Fibroblast of lung (primary cell): ENCODE measurements at regions not wholly inside any gene's neighbourhood (a gene's known extent, or its start where the extent isn't known, plus 50 kb on each side); places are given as distances from the start of the nearest gene placed in this dataset.

Experiments used
- DNase-seq, 2 donors: peaks; one replicate each; pipeline versions ENCODE4 v3.0.0 to v3.0.0-alpha.2; 2010; ENCODE audit warnings: low read depth in 2 of 2
- H2AFZ ChIP-seq: 2 replicates; pipeline ENCODE4 v1.5.1; 2012; ENCODE audit warnings: low read length, control low read depth, inconsistent platforms
- H3K27ac ChIP-seq: 2 replicates; pipeline ENCODE4 v1.5.1; 2011; ENCODE audit warnings: low read length, control low read depth; ENCODE audit not compliant: insufficient read depth
- H3K27me3 ChIP-seq: 2 replicates; pipeline ENCODE4 v1.5.1; 2011; ENCODE audit warnings: mild to moderate bottlenecking, low read length; ENCODE audit not compliant: control insufficient read depth, insufficient read depth
- H3K36me3 ChIP-seq: 2 replicates; pipeline ENCODE4 v1.5.1; 2011; ENCODE audit warnings: low read length; ENCODE audit not compliant: control insufficient read depth, insufficient read depth
- H3K4me1 ChIP-seq: 2 replicates; pipeline ENCODE4 v1.5.1; 2011; ENCODE audit warnings: low read length; ENCODE audit not compliant: control insufficient read depth, insufficient read depth; ENCODE audit errors: extremely low read depth
- H3K4me2 ChIP-seq: 2 replicates; pipeline ENCODE4 v1.5.1; 2011; ENCODE audit warnings: low read length, control low read depth; ENCODE audit not compliant: insufficient read depth; ENCODE audit errors: extremely low read depth
- H3K4me3 ChIP-seq, 4 experiments: fragments of 200-600 bp in 1 of 4; sonication (generic) in 1 of 4; replicated peaks in 1 of 4; 2 replicates each; pipeline ENCODE4 v1.5.1; 2011 to 2016; ENCODE audit warnings: low read length in 4 of 4, low read depth in 3 of 4, mild to moderate bottlenecking in 3 of 4, control low read depth in 2 of 4, inconsistent platforms in 1 of 4, mixed read lengths in 1 of 4; ENCODE audit not compliant: insufficient read depth in 1 of 4; ENCODE audit errors: control extremely low read depth in 1 of 4
- H3K79me2 ChIP-seq: 2 replicates; pipeline ENCODE4 v1.5.1; 2012; ENCODE audit warnings: mild to moderate bottlenecking, low read length, inconsistent platforms; ENCODE audit not compliant: control insufficient read depth, insufficient read depth
- H3K9ac ChIP-seq: 2 replicates; pipeline ENCODE4 v1.5.1; 2011; ENCODE audit warnings: mild to moderate bottlenecking, low read length, control low read depth; ENCODE audit not compliant: insufficient read depth
- H3K9me3 ChIP-seq: 2 replicates; pipeline ENCODE4 v1.5.1; 2012; ENCODE audit warnings: low read depth, low read length; ENCODE audit not compliant: control insufficient read depth, insufficient read depth
- H4K20me1 ChIP-seq: 2 replicates; pipeline ENCODE4 v1.5.1; 2011; ENCODE audit warnings: low read length; ENCODE audit not compliant: control insufficient read depth, insufficient read depth; ENCODE audit errors: extremely low read depth
- CTCF ChIP-seq, 2 donors: IDR thresholded peaks in 1 of 2; conservative IDR thresholded peaks in 1 of 2; 1 replicate in 1 of 2; 2 replicates in 1 of 2; pipeline ENCODE4 v1.5.1; 2011 to 2012; ENCODE audit warnings: low read length in 2 of 2, control low read depth in 1 of 2, inconsistent platforms in 1 of 2, low read depth in 1 of 2, mild to moderate bottlenecking in 1 of 2
- EZH2 ChIP-seq: IDR thresholded peaks from 2 replicates; pipeline ENCODE4 v1.5.1; 2012; ENCODE audit warnings: low read length, control low read depth, mild to moderate bottlenecking; ENCODE audit errors: missing control alignments

GRCh38 chr6:168218785-168219566, 100.6 kb downstream of the DACT2 start:
- Histone ChIP-seq H3K36me3 (no peaks in the 10 kb centered on the region), H3K4me2 (no peak overlapping the region), H3K9ac (no peak overlapping the region), H3K9me3 (no peaks in the 10 kb centered on the region), H3K4me1 (no peaks in the 10 kb centered on the region), H3K4me3 (no peak overlapping the region), H2AFZ (no peak overlapping the region), H3K27ac (no peak overlapping the region), H4K20me1 (no peaks in the 10 kb centered on the region), H3K27me3 (no peaks in the 10 kb centered on the region), H3K79me2 (no peaks in the 10 kb centered on the region)
- peak in 1 of 2 donors; percentile 5 for DNase-seq
- TF ChIP-seq EZH2 (no peak), CTCF (conservative IDR thresholded peaks at IDR 0.05 in 1 of 2, IDR thresholded peaks at IDR 0.05 in 1 of 2; ENCODE audit: low read depth in 1 of 2, low read length in 2 of 2) (no peak)

GRCh38 chr6:168217880-168218537, 101.6 kb downstream of the DACT2 start:
- Histone ChIP-seq H3K4me1 (no peaks in the 10 kb centered on the region), H3K9me3 (no peaks in the 10 kb centered on the region), H4K20me1 (no peaks in the 10 kb centered on the region), H3K27me3 (no peaks in the 10 kb centered on the region), H3K4me3 (no peak overlapping the region), H2AFZ (no peak overlapping the region), H3K79me2 (no peaks in the 10 kb centered on the region), H3K27ac (no peak overlapping the region), H3K9ac (no peak overlapping the region), H3K4me2 (no peak overlapping the region), H3K36me3 (no peaks in the 10 kb centered on the region)
- no peak for DNase-seq
- TF ChIP-seq EZH2 (no peak), CTCF (conservative IDR thresholded peaks at IDR 0.05 in 1 of 2, IDR thresholded peaks at IDR 0.05 in 1 of 2; ENCODE audit: low read depth in 1 of 2, low read length in 2 of 2) (no peak)

GRCh38 chr6:168217216-168217879, 102.2 kb downstream of the DACT2 start:
- Histone ChIP-seq H3K4me3 (no peak overlapping the region), H3K9me3 (no peaks in the 10 kb centered on the region), H3K27me3 (no peaks in the 10 kb centered on the region), H4K20me1 (no peaks in the 10 kb centered on the region), H3K79me2 (no peaks in the 10 kb centered on the region), H3K27ac (no peak overlapping the region), H3K36me3 (no peaks in the 10 kb centered on the region), H3K4me1 (no peaks in the 10 kb centered on the region), H2AFZ (no peak overlapping the region), H3K4me2 (no peak overlapping the region), H3K9ac (no peak overlapping the region)
- TF ChIP-seq EZH2 = no peak
- no peak for TF ChIP-seq CTCF (conservative IDR thresholded peaks at IDR 0.05 in 1 of 2, IDR thresholded peaks at IDR 0.05 in 1 of 2; ENCODE audit: low read depth in 1 of 2, low read length in 2 of 2)
- no peak for DNase-seq
